Lung (tissue), 11 donors: ENCODE measurements at regions not wholly inside any gene's neighbourhood (a gene's known extent, or its start where the extent isn't known, plus 50 kb on each side); places are given as distances from the start of the nearest gene placed in this dataset.

Experiments used
- ATAC-seq: fragments of 200-7000 bp; cut with Tn5 transposase; one replicate; pipeline ENCODE4 v1.9.1; 2020; ENCODE audit warnings: moderate number of reproducible peaks; ENCODE audit not compliant: insufficient read depth, low FRiP score
- DNase-seq, 3 donors: peaks; one replicate each; pipeline ENCODE4 v3.0.0-alpha.2; 2013 to 2017
- H3K27ac ChIP-seq, 2 donors: one replicate each; pipeline ENCODE4 v1.5.1; 2013; ENCODE audit warnings: mild to moderate bottlenecking in 2 of 2, moderate library complexity in 2 of 2, control low read depth in 1 of 2, inconsistent platforms in 1 of 2, low read depth in 1 of 2, low read length in 1 of 2
- H3K27me3 ChIP-seq, 3 donors: one replicate each; pipeline ENCODE4 v1.5.1; 2013; ENCODE audit warnings: low read length in 2 of 3; ENCODE audit not compliant: control insufficient read depth in 3 of 3, insufficient read depth in 3 of 3
- H3K36me3 ChIP-seq, 4 donors: one replicate each; pipeline ENCODE4 v1.5.1; 2013; ENCODE audit warnings: low read length in 4 of 4, mild to moderate bottlenecking in 1 of 4, moderate library complexity in 1 of 4; ENCODE audit not compliant: control insufficient read depth in 4 of 4, insufficient read depth in 4 of 4
- H3K4me1 ChIP-seq, 5 donors: one replicate each; pipeline ENCODE4 v1.5.1; 2013; ENCODE audit warnings: low read length in 5 of 5, mild to moderate bottlenecking in 2 of 5, moderate library complexity in 1 of 5; ENCODE audit not compliant: control insufficient read depth in 5 of 5, insufficient read depth in 5 of 5
- H3K4me3 ChIP-seq: one replicate; pipeline ENCODE4 v1.5.1; 2013; ENCODE audit warnings: mild to moderate bottlenecking, control low read depth, moderate library complexity
- H3K9ac ChIP-seq, 2 donors: one replicate each; pipeline ENCODE4 v1.5.1; 2013; ENCODE audit warnings: low read length in 2 of 2, control low read depth in 1 of 2; ENCODE audit not compliant: insufficient read depth in 1 of 2
- H3K9me3 ChIP-seq, 4 donors: one replicate each; pipeline ENCODE4 v1.5.1; 2013; ENCODE audit warnings: low read length in 3 of 4, mild to moderate bottlenecking in 1 of 4, moderate library complexity in 1 of 4; ENCODE audit not compliant: control insufficient read depth in 4 of 4, insufficient read depth in 3 of 4
- WGBS, 2 donors: extraction: QIAGEN DNeasy Blood & Tissue Kit; methylation state at CpG; one replicate each; pipeline ENCODE4 v1.1.7; 2013; 5-methylcytosine and 5-hydroxymethylcytosine counted together
- TF ChIP-seq, protein P1 (sequence below): IDR thresholded peaks from 2 replicates; pipeline ENCODE4 v1.5.1; 2012; ENCODE audit warnings: mild to moderate bottlenecking; ENCODE audit errors: control extremely low read depth, extremely low read depth
- donor health status: control.
- donor health status: control.
- donor health status: Bipolar disorder and iron deficiency.
- donor health status: healthy.
- donor health status: DM: yes; HTN: yes; CAD: no.

GRCh38 chr20:51097351-51098120, 74.6 kb upstream of the KCNG1 start:
- Histone ChIP-seq H3K9ac (no peak overlapping the region), H3K9me3 (peaks cover 0 to 4% (median 0%) of the 10 kb centered on the region in 4 donors), H3K36me3 (no peaks in the 10 kb centered on the region), H3K4me3 (no peak overlapping the region), H3K4me1 (peaks cover 0 to 3% (median 0%) of the 10 kb centered on the region in 5 donors), H3K27ac (no peak overlapping the region), H3K27me3 (peaks cover 0 to 4% (median 0%) of the 10 kb centered on the region in 3 donors)
- DNase-seq (no peak), ATAC-seq (no peak)
- WGBS, 2 donors, result 83 to 92% methylated on average over 8 of the region's 8 CpGs
- TF ChIP-seq, protein P1, sequence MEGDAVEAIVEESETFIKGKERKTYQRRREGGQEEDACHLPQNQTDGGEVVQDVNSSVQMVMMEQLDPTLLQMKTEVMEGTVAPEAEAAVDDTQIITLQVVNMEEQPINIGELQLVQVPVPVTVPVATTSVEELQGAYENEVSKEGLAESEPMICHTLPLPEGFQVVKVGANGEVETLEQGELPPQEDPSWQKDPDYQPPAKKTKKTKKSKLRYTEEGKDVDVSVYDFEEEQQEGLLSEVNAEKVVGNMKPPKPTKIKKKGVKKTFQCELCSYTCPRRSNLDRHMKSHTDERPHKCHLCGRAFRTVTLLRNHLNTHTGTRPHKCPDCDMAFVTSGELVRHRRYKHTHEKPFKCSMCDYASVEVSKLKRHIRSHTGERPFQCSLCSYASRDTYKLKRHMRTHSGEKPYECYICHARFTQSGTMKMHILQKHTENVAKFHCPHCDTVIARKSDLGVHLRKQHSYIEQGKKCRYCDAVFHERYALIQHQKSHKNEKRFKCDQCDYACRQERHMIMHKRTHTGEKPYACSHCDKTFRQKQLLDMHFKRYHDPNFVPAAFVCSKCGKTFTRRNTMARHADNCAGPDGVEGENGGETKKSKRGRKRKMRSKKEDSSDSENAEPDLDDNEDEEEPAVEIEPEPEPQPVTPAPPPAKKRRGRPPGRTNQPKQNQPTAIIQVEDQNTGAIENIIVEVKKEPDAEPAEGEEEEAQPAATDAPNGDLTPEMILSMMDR, result no peak

- WGBS, 2 donors, result 80 to 86% methylated on average over 13 of the region's 13 CpGs
- H3K9me3 ChIP-seq, result peaks cover 0 to 4% (median 0%) of the 10 kb centered on the region in 4 donors
- ATAC-seq (no peak), DNase-seq (no peak)
- no peak overlapping the region for H3K27ac ChIP-seq
- H3K9ac ChIP-seq, result no peak overlapping the region
- peaks cover 0 to 4% (median 0%) of the 10 kb centered on the region in 5 donors for H3K4me1 ChIP-seq
- H3K36me3 ChIP-seq, result no peaks in the 10 kb centered on the region
- TF ChIP-seq, protein P1, result no peak
- H3K27me3 ChIP-seq, result peaks cover 0 to 5% (median 1%) of the 10 kb centered on the region in 3 donors
- no peak overlapping the region for H3K4me3 ChIP-seq
Measured at GRCh38 chr20:51096582-51097267, 73.8 kb upstream of the KCNG1 start.

- Histone ChIP-seq H3K9ac (no peak overlapping the region), H3K36me3 (no peaks in the 10 kb centered on the region), H3K4me1 (peaks cover 0 to 4% (median 0%) of the 10 kb centered on the region in 5 donors), H3K9me3 (no peaks in the 10 kb centered on the region), H3K27ac (no peak overlapping the region), H3K4me3 (no peak overlapping the region), H3K27me3 (peaks cover 0 to 11% (median 8%) of the 10 kb centered on the region in 3 donors)
- TF ChIP-seq, protein P1, result no peak
- DNase-seq (peak in 2 of 3 donors; percentile 26 to 33), ATAC-seq (no peak)
- 66 to 79% methylated on average over 7 of the region's 7 CpGs for WGBS, 2 donors
Measured at GRCh38 chr20:51095633-51096521, 73.0 kb upstream of the KCNG1 start.
